Glutamatergic neuron (in vitro differentiated cells): ENCODE measurements at regions not wholly inside any gene's neighbourhood (a gene's known extent, or its start where the extent isn't known, plus 50 kb on each side); places are given as distances from the start of the nearest gene placed in this dataset.

Experiments
- DNase-seq: peaks from one replicate; pipeline ENCODE4 v3.0.0; 2022
- H3K27ac Mint-ChIP-seq: one replicate; pipeline ENCODE4 v1.8.0; 2020; ENCODE audit warnings: mild to moderate bottlenecking, mixed read lengths, inconsistent platforms; ENCODE audit not compliant: unreplicated experiment
- H3K27me3 Mint-ChIP-seq: one replicate; pipeline ENCODE4 v1.8.0; 2020; ENCODE audit warnings: mild to moderate bottlenecking, moderate library complexity, mixed read lengths, inconsistent platforms; ENCODE audit not compliant: unreplicated experiment
- H3K36me3 Mint-ChIP-seq: one replicate; pipeline ENCODE4 v1.8.0; 2020; ENCODE audit warnings: mild to moderate bottlenecking, mixed read lengths, inconsistent platforms; ENCODE audit not compliant: unreplicated experiment
- H3K4me1 Mint-ChIP-seq: one replicate; pipeline ENCODE4 v1.8.0; 2020; ENCODE audit warnings: mild to moderate bottlenecking, low read depth, mixed read lengths, inconsistent platforms; ENCODE audit not compliant: unreplicated experiment
- H3K4me3 Mint-ChIP-seq: one replicate; pipeline ENCODE4 v1.8.0; 2020; ENCODE audit warnings: mild to moderate bottlenecking, mixed read lengths, inconsistent platforms; ENCODE audit not compliant: unreplicated experiment
- H3K9me3 Mint-ChIP-seq: one replicate; pipeline ENCODE4 v1.8.0; 2020; ENCODE audit warnings: mild to moderate bottlenecking, moderate library complexity, mixed read lengths, inconsistent platforms; ENCODE audit not compliant: unreplicated experiment
- CTCF ChIP-seq: fragments of 200-600 bp; sonication (generic); IDR thresholded peaks from one replicate; pipeline ENCODE4 v1.5.0; 2021; ENCODE audit not compliant: partially characterized antibody, unreplicated experiment

- no peaks in the 10 kb centered on the region for H3K9me3 Mint-ChIP-seq
- H3K27ac Mint-ChIP-seq = no peak overlapping the region
- H3K36me3 Mint-ChIP-seq = no peaks in the 10 kb centered on the region
- DNase-seq = no peak
- peaks cover 20% of the 10 kb centered on the region for H3K4me1 Mint-ChIP-seq
- H3K27me3 Mint-ChIP-seq = peaks cover 2% of the 10 kb centered on the region
- H3K4me3 Mint-ChIP-seq = no peak overlapping the region
- TF ChIP-seq CTCF = no peak
Observed at GRCh38 chr16:65481956-65482355, 360.1 kb upstream of the CDH11 start.

GRCh38 chr16:65480281-65481091 is 358.6 kb upstream of the CDH11 start:
- Mint-ChIP-seq H3K4me1 (peaks cover 29% of the 10 kb centered on the region), H3K9me3 (no peaks in the 10 kb centered on the region), H3K27ac (peak overlapping the region; percentile 97), H3K36me3 (no peaks in the 10 kb centered on the region), H3K4me3 (peak overlapping the region; percentile 25), H3K27me3 (peaks cover 2% of the 10 kb centered on the region)
- no peak for TF ChIP-seq CTCF
- DNase-seq = peak; percentile 60

- Mint-ChIP-seq H3K27me3 (peaks cover 2% of the 10 kb centered on the region), H3K27ac (no peak overlapping the region), H3K36me3 (no peaks in the 10 kb centered on the region), H3K4me3 (no peak overlapping the region), H3K9me3 (no peaks in the 10 kb centered on the region), H3K4me1 (peaks cover 28% of the 10 kb centered on the region)
- DNase-seq = no peak
- no peak for TF ChIP-seq CTCF
Observed at GRCh38 chr16:65476448-65476955, 354.6 kb upstream of the CDH11 start.

GRCh38 chr16:65473699-65474098 is 351.8 kb upstream of the CDH11 start:
- no peak overlapping the region for H3K27ac Mint-ChIP-seq
- no peak overlapping the region for H3K4me3 Mint-ChIP-seq

More at GRCh38 chr16:65473699-65474098, 351.8 kb upstream of the CDH11 start:
- Mint-ChIP-seq H3K9me3 (no peaks in the 10 kb centered on the region), H3K27me3 (no peaks in the 10 kb centered on the region), H3K4me1 (peaks cover 16% of the 10 kb centered on the region), H3K36me3 (no peaks in the 10 kb centered on the region)
- no peak for TF ChIP-seq CTCF
- DNase-seq = no peak
